NCI-H345 treated with DMSO at 0.1 percent for 48 hours (cell line): ENCODE measurements at regions not wholly inside any gene's neighbourhood (a gene's known extent, or its start where the extent isn't known, plus 50 kb on each side); places are given as distances from the start of the nearest gene placed in this dataset.
"Not testable (repeated sequence)": the region's sequence is repeated elsewhere in the genome, so short reads cannot be mapped to it uniquely, and the experiment has no call there.

Source experiments
- DNase-seq: peaks from one replicate; lab custom pipeline; 2025; ENCODE audit not compliant: unreplicated experiment; lab: John Stamatoyannopoulos, UW

DNA sequence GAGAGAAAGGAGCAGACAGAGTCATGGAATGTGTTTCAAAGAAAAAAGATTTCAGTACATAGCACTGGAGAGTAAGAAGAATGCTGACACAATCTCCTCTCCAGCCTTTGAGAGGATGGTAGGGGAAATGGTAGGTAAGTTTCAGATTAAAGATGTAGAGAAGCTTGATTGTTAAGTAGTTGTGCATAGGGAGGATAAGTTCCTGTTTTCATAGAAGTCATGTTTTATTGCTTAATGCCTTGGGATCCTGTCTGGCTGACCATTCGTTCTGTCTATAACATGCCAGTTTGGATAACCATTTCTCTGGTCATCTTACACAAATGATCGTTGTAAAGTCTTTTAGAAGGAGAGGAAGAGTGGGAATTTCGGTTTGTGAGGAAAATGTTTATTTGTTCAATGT, 95.7 kb upstream of the IGSF10 start:
- DNase-seq: no peak

DNA sequence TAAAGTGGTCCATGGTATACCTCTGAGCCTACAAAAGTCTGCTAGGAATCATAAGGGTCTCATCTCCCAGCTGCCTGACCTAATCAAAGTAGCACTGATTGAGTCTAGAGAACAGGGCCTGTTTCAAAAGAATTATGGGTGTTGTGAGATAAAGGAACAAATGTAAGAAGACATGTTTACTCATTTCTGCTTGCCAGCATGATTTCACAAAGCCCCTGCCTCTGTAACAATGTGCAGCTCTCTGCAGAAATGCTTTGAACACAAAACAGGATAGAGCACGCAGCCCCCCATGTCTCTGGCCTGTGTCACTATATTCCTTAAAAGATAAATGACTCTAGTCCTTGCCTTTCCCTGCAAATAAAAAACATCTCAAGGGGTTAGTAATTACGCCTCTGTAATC, 94.7 kb upstream of the IGSF10 start:
- DNase-seq: no peak

DNA sequence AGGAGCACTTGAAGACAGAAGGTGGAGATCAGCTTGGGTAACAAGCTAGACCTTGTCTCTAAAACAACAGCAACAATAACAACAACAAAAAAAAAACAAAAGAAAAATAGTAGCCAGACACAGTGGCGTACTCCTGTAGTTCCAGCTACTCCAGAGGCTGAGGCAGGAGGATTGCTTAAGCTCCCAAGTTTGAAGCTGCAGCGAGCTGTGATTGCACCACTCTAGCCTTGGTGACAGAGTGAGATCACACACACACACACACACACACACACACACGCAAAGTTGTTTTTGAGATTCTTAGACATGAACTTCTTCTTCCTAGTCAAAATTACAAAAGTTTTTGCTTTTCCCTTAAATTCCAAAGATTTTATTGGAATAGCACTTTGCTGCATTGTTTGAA, 93.0 kb upstream of the IGSF10 start:
- DNase-seq: no peak

DNA sequence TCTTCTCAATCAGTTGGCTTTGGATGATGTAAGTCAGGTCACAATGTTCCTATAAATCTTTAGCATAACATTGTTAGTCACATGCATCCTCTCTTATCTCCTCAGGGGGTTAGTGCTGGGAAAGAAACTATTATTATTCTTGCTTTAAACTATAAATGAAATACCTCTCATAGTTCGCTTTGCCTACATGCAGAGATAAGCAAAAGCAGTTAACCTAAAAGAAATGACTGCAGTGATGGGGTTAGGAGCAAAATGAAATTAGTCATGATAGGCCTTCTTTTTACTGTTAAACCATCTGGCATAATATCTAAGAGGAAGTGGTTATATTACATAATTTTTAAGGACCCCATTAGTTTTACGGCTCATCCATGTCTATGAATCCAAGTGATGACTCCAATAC, 91.7 kb upstream of the IGSF10 start:
- DNase-seq: no peak

DNA sequence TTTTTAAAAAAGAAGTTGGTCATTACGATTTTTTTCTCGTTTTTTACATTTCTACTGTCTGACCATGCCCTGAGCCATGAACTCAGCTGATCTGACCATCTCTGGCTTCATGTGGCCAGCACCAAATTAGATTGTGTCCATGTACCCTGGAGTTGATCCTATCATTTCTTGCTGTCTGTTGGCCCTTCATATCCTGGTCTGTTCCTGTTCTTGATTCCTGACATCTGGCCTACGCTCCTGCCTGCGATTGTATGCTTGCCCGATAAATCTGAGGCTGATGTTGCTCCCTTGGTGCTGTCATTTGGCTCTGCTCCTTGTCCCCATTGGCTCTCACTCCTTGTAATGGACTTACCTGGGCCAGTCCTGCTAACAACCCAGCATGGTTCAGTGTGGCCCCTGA, 89.8 kb upstream of the IGSF10 start:
- no peak for DNase-seq

DNA sequence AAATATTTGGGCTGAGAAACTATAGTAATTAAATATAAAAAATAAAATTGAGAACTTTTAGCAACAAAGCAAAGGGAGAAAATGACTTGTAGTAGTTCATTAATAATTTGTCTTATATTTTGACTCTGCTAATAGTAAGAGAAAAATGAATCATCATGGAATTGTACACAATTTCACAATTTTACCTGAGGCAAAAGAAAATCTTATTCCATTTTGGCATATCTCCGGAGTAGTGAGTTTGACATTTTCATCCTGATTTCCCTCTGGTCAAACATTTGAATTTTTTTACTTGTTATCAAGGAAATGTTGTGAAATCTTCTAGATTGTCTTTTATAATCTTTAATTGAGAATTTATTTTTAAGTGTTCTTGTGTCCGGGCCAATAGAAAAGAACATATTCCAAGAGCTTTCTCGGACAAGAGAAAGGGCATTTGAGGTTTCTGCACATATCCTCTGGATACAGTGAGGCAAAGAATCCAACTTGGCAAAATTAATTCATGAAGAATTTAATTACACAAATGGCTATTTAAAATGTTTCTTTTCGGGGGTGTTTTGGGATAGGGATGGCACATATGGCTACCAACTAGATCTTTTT, 89.3 kb upstream of the IGSF10 start:
- DNase-seq: no peak

DNA sequence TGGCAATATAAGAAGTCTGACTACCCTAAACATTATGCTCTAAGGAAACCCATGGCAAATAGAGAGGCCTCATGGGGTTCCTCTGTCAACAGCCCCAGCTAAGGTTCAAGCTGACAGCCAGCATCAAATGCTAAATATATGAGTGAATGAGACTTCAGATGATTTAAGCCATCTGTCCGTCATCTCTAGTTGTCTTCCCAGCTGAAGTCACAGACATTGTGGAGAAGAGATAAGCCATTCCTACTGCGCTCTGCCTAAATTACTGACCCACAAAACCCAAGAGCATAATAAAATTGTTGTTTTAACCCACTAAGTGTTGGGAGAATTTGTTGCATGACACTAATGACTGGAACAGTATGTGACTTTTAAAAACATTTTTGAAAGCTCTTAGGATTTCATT, 87.3 kb upstream of the IGSF10 start:
- DNase-seq: no peak

DNA sequence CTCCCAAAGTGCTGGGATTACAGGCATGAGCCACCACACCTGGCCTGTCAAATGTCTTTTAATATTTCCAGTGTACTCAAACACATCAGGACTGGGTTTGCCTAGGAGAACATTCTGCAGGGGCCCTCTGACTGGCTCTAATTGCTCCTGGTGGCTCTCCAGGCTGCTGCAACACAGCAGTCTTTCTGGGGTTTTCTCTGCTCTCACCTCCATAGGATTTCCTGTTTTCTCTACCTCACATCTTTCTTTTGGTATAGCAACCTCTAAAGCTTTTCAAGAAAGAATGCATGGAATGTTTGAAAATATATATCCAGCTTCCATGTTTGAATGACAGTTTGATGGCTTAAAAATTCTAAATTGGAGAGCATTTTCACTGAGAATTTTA, 83.3 kb upstream of the IGSF10 start:
- no peak for DNase-seq

DNA sequence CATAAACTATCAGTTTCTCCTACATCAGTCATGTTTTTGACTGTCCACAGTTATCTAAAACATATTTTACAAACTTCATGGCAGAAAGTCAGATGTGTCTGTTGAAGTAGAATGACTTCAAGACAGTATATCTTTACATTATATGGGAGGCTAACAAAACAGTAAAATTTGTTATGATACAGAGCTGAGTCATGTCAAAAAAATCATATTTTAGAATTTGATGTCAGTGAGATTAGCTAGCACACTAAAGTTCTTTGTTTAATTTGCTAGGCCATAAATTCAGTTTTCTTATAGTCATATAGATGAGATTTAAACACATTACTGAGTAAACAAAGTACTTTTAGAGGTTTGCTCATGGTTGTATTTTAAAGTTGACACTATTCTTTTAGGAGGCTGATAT, 80.3 kb upstream of the IGSF10 start:
- no peak for DNase-seq

DNA sequence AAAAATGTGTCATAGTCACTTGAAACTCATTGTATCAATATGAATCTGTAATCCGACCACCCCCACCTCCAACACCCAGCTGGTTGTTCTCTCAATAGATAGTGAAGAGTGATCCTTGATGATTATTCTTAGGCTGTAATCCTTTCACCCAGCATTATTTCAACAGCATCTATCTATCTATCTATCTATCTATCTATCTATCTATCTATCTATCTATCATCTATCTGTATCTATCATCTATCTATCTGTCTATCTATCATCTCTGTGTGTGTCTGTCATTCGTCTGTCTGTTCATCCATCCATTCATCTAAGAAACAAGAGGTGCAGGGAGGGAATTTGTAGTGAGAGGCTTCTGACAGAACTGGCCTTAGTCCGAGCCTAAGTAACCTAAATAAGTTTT, 78.7 kb upstream of the IGSF10 start:
- DNase-seq: no peak

DNA sequence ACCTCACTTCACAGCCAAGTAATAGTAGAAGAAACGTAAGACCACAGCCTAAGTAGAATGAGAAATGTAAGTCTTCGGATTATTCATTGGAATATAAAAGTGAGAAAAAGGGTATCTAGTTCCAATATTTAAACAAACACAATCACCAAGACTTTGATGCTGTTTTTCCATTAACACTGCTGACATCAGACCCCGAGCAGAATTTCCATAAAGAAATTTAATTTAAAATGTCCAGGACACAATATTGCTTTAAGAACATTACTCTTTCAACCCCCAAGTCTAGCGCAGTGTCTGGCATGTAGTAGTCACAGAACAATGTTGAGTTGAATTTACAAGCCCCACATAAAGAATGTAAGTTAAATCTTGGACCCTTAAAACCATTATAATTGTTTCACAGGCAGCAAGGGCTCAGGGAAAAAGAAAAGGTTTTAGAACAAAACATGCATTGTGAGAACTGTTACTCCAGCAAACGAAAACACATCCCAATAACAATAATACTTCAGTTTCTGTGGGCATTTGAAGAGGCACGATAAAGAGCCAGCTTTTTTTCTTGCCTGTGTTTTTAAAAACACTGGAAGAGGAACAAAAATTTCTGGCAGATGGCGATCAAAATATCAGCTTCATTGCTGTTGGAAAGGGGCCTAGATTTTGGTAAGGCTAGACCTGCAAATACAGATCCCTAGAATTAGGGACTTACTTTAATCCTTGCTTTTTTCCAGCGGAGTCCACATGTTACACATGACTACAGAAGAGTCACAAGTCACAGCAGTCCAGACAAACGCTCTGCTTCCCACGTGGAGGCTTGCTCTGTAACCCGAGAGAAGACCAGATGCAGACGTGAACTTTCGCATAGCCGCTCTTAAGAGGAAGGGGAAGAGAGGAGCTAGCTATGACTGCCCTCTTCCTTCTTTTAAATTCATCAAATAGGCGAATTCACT, 77.9 kb upstream of the IGSF10 start:
- no peak for DNase-seq

DNA sequence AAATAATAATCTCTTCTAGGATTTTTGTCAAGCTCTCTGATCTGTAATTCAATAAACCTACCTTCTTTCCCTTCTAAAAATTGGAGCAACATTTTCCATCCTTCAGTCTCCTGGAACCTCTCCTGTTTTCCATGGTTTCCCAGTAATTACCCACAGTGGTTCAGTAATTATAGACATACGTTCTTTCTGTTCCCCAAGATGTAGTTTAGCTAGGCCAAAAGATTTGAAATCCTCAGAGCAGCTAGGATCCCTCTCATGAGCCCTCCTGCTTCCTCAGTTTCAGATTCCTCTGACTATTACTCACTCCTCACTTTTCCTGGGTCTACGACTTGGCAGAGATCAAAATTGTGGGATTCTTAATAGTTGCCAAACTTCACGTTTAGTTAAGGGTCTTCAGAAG, 76.9 kb upstream of the IGSF10 start:
- no peak for DNase-seq

DNA sequence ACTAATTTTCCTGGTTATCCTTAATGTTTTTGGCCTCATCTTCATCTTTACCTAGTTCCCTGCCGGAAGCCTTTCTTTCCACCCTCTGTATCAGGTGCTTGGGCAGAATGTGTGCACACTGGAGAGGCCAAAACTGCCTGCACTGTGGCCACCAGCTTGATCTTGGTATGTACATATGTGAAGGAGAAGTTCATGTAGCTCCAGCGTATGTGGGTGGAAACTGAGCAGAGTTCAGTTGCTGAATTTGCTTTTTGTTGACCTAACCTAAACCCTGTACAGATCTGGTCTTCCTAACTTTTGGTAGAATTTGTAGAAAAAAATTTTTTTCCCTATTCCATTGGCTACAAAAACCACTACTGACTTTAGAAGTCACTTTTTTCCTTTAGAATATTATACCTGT, 65.9 kb upstream of the IGSF10 start:
- DNase-seq: no peak

DNA sequence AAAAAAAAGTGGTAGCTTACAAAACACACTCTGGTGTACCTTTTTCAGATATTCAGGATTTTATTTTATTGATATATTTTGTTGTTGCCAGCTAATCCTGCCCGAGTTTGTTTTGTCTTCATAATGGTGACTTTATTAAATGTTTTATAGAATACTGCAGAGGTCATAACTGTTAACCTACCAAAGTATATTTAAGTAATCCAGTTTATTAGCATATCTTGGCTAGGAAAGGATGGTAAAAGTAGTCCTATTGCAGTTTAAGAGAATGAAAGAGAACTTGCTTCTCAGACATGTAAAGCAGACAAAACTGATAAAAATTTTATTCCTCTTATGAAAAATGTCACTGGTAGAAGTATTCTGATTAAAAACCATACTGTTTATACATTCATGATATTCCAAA, 59.2 kb upstream of the IGSF10 start:
- no peak for DNase-seq

DNA sequence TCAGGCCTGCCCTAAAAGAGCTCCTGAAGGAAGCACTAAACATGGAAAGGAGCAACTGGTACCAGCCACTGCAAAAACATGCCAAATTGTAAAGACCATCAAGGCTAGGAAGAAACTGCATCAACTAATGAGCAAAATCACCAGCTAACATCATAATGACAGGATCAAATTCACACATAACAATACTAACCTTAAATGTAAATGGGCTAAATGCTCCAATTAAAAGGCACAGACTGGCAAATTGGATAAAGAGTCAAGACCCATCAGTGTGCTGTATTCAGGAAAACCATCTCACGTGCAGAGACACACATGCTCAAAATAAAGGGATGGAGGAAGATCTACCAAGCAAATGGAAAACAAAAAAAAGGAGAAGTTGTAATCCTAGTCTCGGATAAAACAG, 50.6 kb upstream of the IGSF10 start:
- not testable (repeated sequence) for DNase-seq
